ENCODE measurements at regions not wholly inside any gene's neighbourhood (a gene's known extent, or its start where the extent isn't known, plus 50 kb on each side); places are given as distances from the start of the nearest gene placed in this dataset.

DNA sequence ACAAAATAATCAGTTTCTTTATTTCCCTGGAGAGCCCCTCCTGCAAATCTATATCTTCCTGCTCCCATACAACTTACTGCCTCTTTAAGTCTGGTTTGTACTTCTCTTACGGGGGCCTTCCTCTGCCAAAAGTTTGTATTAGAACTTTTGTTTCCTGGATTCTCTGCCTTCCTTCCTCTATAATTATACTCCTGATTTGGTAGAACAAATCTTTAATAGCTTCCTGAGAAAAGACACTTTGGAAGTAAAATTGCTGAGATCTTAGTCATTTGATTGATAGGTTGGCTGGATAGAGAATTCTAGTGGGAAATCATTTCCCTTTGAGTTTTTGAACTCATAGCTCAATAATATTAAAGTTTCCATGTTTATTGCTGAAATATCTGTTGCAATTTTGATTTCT, 499.2 kb downstream of the RAB38 start:
- no peaks in the 10 kb centered on the region for H3K4me1 ChIP-seq (ENCODE audit: insufficient read depth)
- TF ChIP-seq EP300 (IDR thresholded peaks at IDR 0.05) (no peak), POLR2A (IDR thresholded peaks at IDR 0.05) (no peak)
- TF ChIP-seq, protein P1, sequence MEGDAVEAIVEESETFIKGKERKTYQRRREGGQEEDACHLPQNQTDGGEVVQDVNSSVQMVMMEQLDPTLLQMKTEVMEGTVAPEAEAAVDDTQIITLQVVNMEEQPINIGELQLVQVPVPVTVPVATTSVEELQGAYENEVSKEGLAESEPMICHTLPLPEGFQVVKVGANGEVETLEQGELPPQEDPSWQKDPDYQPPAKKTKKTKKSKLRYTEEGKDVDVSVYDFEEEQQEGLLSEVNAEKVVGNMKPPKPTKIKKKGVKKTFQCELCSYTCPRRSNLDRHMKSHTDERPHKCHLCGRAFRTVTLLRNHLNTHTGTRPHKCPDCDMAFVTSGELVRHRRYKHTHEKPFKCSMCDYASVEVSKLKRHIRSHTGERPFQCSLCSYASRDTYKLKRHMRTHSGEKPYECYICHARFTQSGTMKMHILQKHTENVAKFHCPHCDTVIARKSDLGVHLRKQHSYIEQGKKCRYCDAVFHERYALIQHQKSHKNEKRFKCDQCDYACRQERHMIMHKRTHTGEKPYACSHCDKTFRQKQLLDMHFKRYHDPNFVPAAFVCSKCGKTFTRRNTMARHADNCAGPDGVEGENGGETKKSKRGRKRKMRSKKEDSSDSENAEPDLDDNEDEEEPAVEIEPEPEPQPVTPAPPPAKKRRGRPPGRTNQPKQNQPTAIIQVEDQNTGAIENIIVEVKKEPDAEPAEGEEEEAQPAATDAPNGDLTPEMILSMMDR (IDR thresholded peaks at IDR 0.05) = no peak
- no peak overlapping the region for H3K4me3 ChIP-seq
- H3K27me3 ChIP-seq = no peaks in the 10 kb centered on the region
- H3K9me3 ChIP-seq = no peaks in the 10 kb centered on the region
- no peak overlapping the region for H3K27ac ChIP-seq
- intact Hi-C loops (cut with DNase I) = no loop called here
- no peaks in the 10 kb centered on the region for H3K36me3 ChIP-seq
- WGBS, 3 donors = 52 to 61% (median 59%) methylated on average over 1 of the region's 1 CpG
- no peak for DNase-seq

- intact Hi-C loops (cut with DNase I) = no loop called here
- no peaks in the 10 kb centered on the region for H3K36me3 ChIP-seq
- DNase-seq = no peak
- no peaks in the 10 kb centered on the region for H3K9me3 ChIP-seq
- 89 to 91% (median 91%) methylated on average over 6 of the region's 6 CpGs for WGBS, 3 donors
- TF ChIP-seq EP300 (IDR thresholded peaks at IDR 0.05) (no peak), POLR2A (IDR thresholded peaks at IDR 0.05) (no peak)
- TF ChIP-seq, protein P1 (IDR thresholded peaks at IDR 0.05) = no peak
- H3K27ac ChIP-seq = no peak overlapping the region
- no peak overlapping the region for H3K4me3 ChIP-seq
- no peaks in the 10 kb centered on the region for H3K27me3 ChIP-seq
- H3K4me1 ChIP-seq (ENCODE audit: insufficient read depth) = no peaks in the 10 kb centered on the region
Measured at GRCh38 chr11:87666730-87667129, 508.5 kb downstream of the RAB38 start.

GRCh38 chr11:87662287-87662686, 513.0 kb downstream of the RAB38 start:
- TF ChIP-seq EP300 (IDR thresholded peaks at IDR 0.05) (no peak), POLR2A (IDR thresholded peaks at IDR 0.05) (no peak)
- TF ChIP-seq, protein P1 (IDR thresholded peaks at IDR 0.05) = no peak
- DNase-seq = no peak
- Histone ChIP-seq H3K27ac (no peak overlapping the region), H3K27me3 (no peaks in the 10 kb centered on the region), H3K4me3 (no peak overlapping the region), H3K9me3 (no peaks in the 10 kb centered on the region), H3K36me3 (no peaks in the 10 kb centered on the region), H3K4me1 (ENCODE audit: insufficient read depth) (no peaks in the 10 kb centered on the region)
- intact Hi-C loops (cut with DNase I) = no loop called here

GRCh38 chr11:87660926-87661660, 514.1 kb downstream of the RAB38 start:
- no peak for DNase-seq
- H3K9me3 ChIP-seq = no peaks in the 10 kb centered on the region
- H3K27me3 ChIP-seq = no peaks in the 10 kb centered on the region
- no peaks in the 10 kb centered on the region for H3K36me3 ChIP-seq
- TF ChIP-seq EP300 (IDR thresholded peaks at IDR 0.05) (no peak), POLR2A (IDR thresholded peaks at IDR 0.05) (no peak)
- TF ChIP-seq, protein P1 (IDR thresholded peaks at IDR 0.05) = no peak
- H3K27ac ChIP-seq = no peak overlapping the region
- intact Hi-C loops (cut with DNase I) = no loop called here
- 56 to 65% (median 58%) methylated on average over 5 of the region's 5 CpGs for WGBS, 3 donors
- no peak overlapping the region for H3K4me3 ChIP-seq
- H3K4me1 ChIP-seq (ENCODE audit: insufficient read depth) = no peaks in the 10 kb centered on the region

Data from ovary (tissue), 7 donors.